HPDE6-E6E7 (cell line): ENCODE measurements at regions not wholly inside any gene's neighbourhood (a gene's known extent, or its start where the extent isn't known, plus 50 kb on each side); places are given as distances from the start of the nearest gene placed in this dataset.
"Not testable (repeated sequence)": the region's sequence is repeated elsewhere in the genome, so short reads cannot be mapped to it uniquely, and the experiment has no call there.

Source experiments
- DNase-seq: peaks from one replicate; pipeline ENCODE4 v3.0.0; 2011; ENCODE audit warnings: missing footprints; ENCODE audit errors: extremely low spot score

GRCh38 chr12:74595696-74596095 is 58.1 kb downstream of the ATXN7L3B start:
- no peak for DNase-seq

GRCh38 chr12:74598819-74599218 is 61.2 kb downstream of the ATXN7L3B start:
- no peak for DNase-seq

GRCh38 chr12:74599932-74600331 is 62.3 kb downstream of the ATXN7L3B start:
- no peak for DNase-seq

- not testable (repeated sequence) for DNase-seq
Measured at GRCh38 chr12:74600817-74601216, 63.2 kb downstream of the ATXN7L3B start.

GRCh38 chr12:74602881-74603672 is 65.4 kb downstream of the ATXN7L3B start:
- no peak for DNase-seq

- DNase-seq: no peak
Measured at GRCh38 chr12:74608231-74608775, 70.7 kb downstream of the ATXN7L3B start.

GRCh38 chr12:74610711-74611110 is 73.1 kb downstream of the ATXN7L3B start:
- no peak for DNase-seq

GRCh38 chr12:74614426-74614825 is 76.8 kb downstream of the ATXN7L3B start:
- DNase-seq: no peak

GRCh38 chr12:74619084-74619483 is 81.4 kb downstream of the ATXN7L3B start:
- DNase-seq: no peak

GRCh38 chr12:74619884-74620283 is 82.2 kb downstream of the ATXN7L3B start:
- DNase-seq: no peak

GRCh38 chr12:74620921-74621320 is 83.3 kb downstream of the ATXN7L3B start:
- no peak for DNase-seq

GRCh38 chr12:74624201-74624600 is 86.6 kb downstream of the ATXN7L3B start:
- DNase-seq: no peak

GRCh38 chr12:74626397-74626796 is 88.8 kb downstream of the ATXN7L3B start:
- DNase-seq: no peak

- no peak for DNase-seq
Measured at GRCh38 chr12:74641262-74641661, 103.6 kb downstream of the ATXN7L3B start.

- no peak for DNase-seq
Measured at GRCh38 chr12:74641694-74642093, 104.1 kb downstream of the ATXN7L3B start.

GRCh38 chr12:74644681-74645080 is 107.0 kb downstream of the ATXN7L3B start:
- no peak for DNase-seq

- DNase-seq: peak; percentile 2
Measured at GRCh38 chr12:74646831-74647230, 109.2 kb downstream of the ATXN7L3B start.

GRCh38 chr12:74647256-74647655 is 109.6 kb downstream of the ATXN7L3B start:
- no peak for DNase-seq

GRCh38 chr12:74656251-74656650 is 118.6 kb downstream of the ATXN7L3B start:
- DNase-seq: no peak

GRCh38 chr12:74660442-74660841 is 122.8 kb downstream of the ATXN7L3B start:
- no peak for DNase-seq

GRCh38 chr12:74663958-74664357 is 126.3 kb downstream of the ATXN7L3B start:
- no peak for DNase-seq

- no peak for DNase-seq
Measured at GRCh38 chr12:74665690-74666089, 128.1 kb downstream of the ATXN7L3B start.

GRCh38 chr12:74671421-74671820 is 133.8 kb downstream of the ATXN7L3B start:
- DNase-seq: no peak

- DNase-seq: not testable (repeated sequence)
Measured at GRCh38 chr12:74676955-74677354, 139.3 kb downstream of the ATXN7L3B start.
